HG02981 (cell line): ENCODE measurements at regions not wholly inside any gene's neighbourhood (a gene's known extent, or its start where the extent isn't known, plus 50 kb on each side); places are given as distances from the start of the nearest gene placed in this dataset.

Experiments
- ATAC-seq: cut with Tn5 transposase; IDR thresholded peaks from one replicate; pipeline ENCODE4 v1.9.1; 2021; ENCODE audit warnings: mild to moderate bottlenecking, moderate library complexity; ENCODE audit not compliant: unreplicated experiment

- ATAC-seq: no peak
Measured at GRCh38 chr17:14690704-14691103, 389.8 kb downstream of the HS3ST3B1 start.

- no peak for ATAC-seq
Measured at GRCh38 chr17:14688134-14688533, 387.3 kb downstream of the HS3ST3B1 start.

- ATAC-seq: no peak
Measured at GRCh38 chr17:14672830-14673229, 371.9 kb downstream of the HS3ST3B1 start.

GRCh38 chr17:14670861-14671260 lies 370.0 kb downstream of the HS3ST3B1 start:
- ATAC-seq: no peak

- ATAC-seq: no peak
Measured at GRCh38 chr17:14664511-14664910, 363.6 kb downstream of the HS3ST3B1 start.

- ATAC-seq: no peak
Measured at GRCh38 chr17:14641117-14641516, 340.2 kb downstream of the HS3ST3B1 start.

- no peak for ATAC-seq
Measured at GRCh38 chr17:14637260-14637659, 336.4 kb downstream of the HS3ST3B1 start.

- ATAC-seq: no peak
Measured at GRCh38 chr17:14630621-14631020, 329.7 kb downstream of the HS3ST3B1 start.

GRCh38 chr17:14630046-14630445 lies 329.2 kb downstream of the HS3ST3B1 start:
- no peak for ATAC-seq

GRCh38 chr17:14622615-14623101 lies 321.8 kb downstream of the HS3ST3B1 start:
- ATAC-seq: no peak

GRCh38 chr17:14621826-14622614 lies 321.1 kb downstream of the HS3ST3B1 start:
- no peak for ATAC-seq

GRCh38 chr17:14619821-14620220 lies 318.9 kb downstream of the HS3ST3B1 start:
- ATAC-seq: no peak

- no peak for ATAC-seq
Measured at GRCh38 chr17:14616528-14616927, 315.6 kb downstream of the HS3ST3B1 start.

GRCh38 chr17:14605267-14605599 lies 304.4 kb downstream of the HS3ST3B1 start:
- no peak for ATAC-seq

GRCh38 chr17:14604591-14605266 lies 303.8 kb downstream of the HS3ST3B1 start:
- ATAC-seq: no peak

GRCh38 chr17:14596224-14596623 lies 295.3 kb downstream of the HS3ST3B1 start:
- ATAC-seq: no peak

GRCh38 chr17:14595656-14596055 lies 294.8 kb downstream of the HS3ST3B1 start:
- ATAC-seq: no peak

GRCh38 chr17:14594690-14595089 lies 293.8 kb downstream of the HS3ST3B1 start:
- no peak for ATAC-seq

GRCh38 chr17:14593956-14594355 lies 293.1 kb downstream of the HS3ST3B1 start:
- no peak for ATAC-seq

GRCh38 chr17:14590459-14591250 lies 289.8 kb downstream of the HS3ST3B1 start:
- no peak for ATAC-seq

- ATAC-seq: no peak
Measured at GRCh38 chr17:14585099-14585498, 284.2 kb downstream of the HS3ST3B1 start.

- no peak for ATAC-seq
Measured at GRCh38 chr17:14582996-14583395, 282.1 kb downstream of the HS3ST3B1 start.
